Testis (tissue), 2 donors: ENCODE measurements at regions not wholly inside any gene's neighbourhood (a gene's known extent, or its start where the extent isn't known, plus 50 kb on each side); places are given as distances from the start of the nearest gene placed in this dataset.
"Not testable (repeated sequence)": the region's sequence is repeated elsewhere in the genome, so short reads cannot be mapped to it uniquely, and the experiment has no call there.

Experiments used
- DNase-seq: peaks from one replicate; pipeline ENCODE4 v3.0.0-alpha.2; 2019
- H3K27ac ChIP-seq, 2 donors: fragments of 200-600 bp; sonication (generic); one replicate each; pipeline ENCODE4 v1.5.1; 2019
- H3K27me3 ChIP-seq: fragments of 200-600 bp; sonication (generic); one replicate; pipeline ENCODE4 v1.5.1; 2019
- H3K36me3 ChIP-seq: fragments of 200-600 bp; sonication (generic); one replicate; pipeline ENCODE4 v1.5.1; 2017; ENCODE audit warnings: low read depth; ENCODE audit errors: missing control alignments
- H3K4me1 ChIP-seq: fragments of 200-600 bp; sonication (generic); one replicate; pipeline ENCODE4 v1.5.1; 2019
- H3K4me3 ChIP-seq, 2 donors: fragments of 200-600 bp; sonication (generic); one replicate each; pipeline ENCODE4 v1.5.1; 2017 to 2019
- H3K9me3 ChIP-seq: fragments of 200-600 bp; sonication (generic); one replicate; pipeline ENCODE4 v1.5.1; 2017
- CTCF ChIP-seq, 3 experiments: fragments of 450-650 bp in 2 of 3; fragments of 200-600 bp in 1 of 3; sonication (generic) in 1 of 3; IDR thresholded peaks; one replicate each; pipeline ENCODE4 v1.5.1; 2016 to 2019; ENCODE audit warnings: antibody characterized with exemption in 3 of 3, mild to moderate bottlenecking in 2 of 3, moderate library complexity in 1 of 3
- POLR2A ChIP-seq: fragments of 450-650 bp; IDR thresholded peaks from one replicate; pipeline ENCODE4 v1.6.1; 2017; ENCODE audit warnings: antibody characterized with exemption, mild to moderate bottlenecking, moderate library complexity
- WGBS, 2 donors: methylation state at CpG; one replicate each; pipeline ENCODE4 v1.1.5; 2018; 5-methylcytosine and 5-hydroxymethylcytosine counted together
- intact Hi-C: fragments of 100-400 bp; cut with DNase I; formaldehyde crosslinking; loops from one replicate; pipeline ENCODE4 v1.15.1; 2023; ENCODE audit warnings: low total_unique reads

- Histone ChIP-seq H3K4me1 (no peaks in the 10 kb centered on the region), H3K9me3 (no peaks in the 10 kb centered on the region), H3K27ac (no peak overlapping the region), H3K36me3 (no peaks in the 10 kb centered on the region), H3K27me3 (no peaks in the 10 kb centered on the region), H3K4me3 (no peak overlapping the region)
- 91 to 96% methylated on average over 2 of the region's 2 CpGs for WGBS, 2 donors
- intact Hi-C loops = no loop called here
- no peak for DNase-seq
- TF ChIP-seq POLR2A (no peak), CTCF (IDR thresholded peaks at IDR 0.05) (no peak)
These were observed 127.3 kb upstream of the KLHL1 start for GRCh38 chr13:70235565-70235964.

GRCh38 chr13:70223911-70224310 lies 115.7 kb upstream of the KLHL1 start:
- no peak overlapping the region for H3K27ac ChIP-seq
- no peak for DNase-seq
- no peaks in the 10 kb centered on the region for H3K27me3 ChIP-seq
- no peaks in the 10 kb centered on the region for H3K36me3 ChIP-seq
- no peak overlapping the region for H3K4me3 ChIP-seq
- H3K9me3 ChIP-seq = no peaks in the 10 kb centered on the region
- intact Hi-C loops = no loop called here
- no peaks in the 10 kb centered on the region for H3K4me1 ChIP-seq
- TF ChIP-seq POLR2A = no peak
- TF ChIP-seq CTCF (IDR thresholded peaks at IDR 0.05) = no peak
- WGBS, 2 donors = 83 to 92% methylated on average over 6 of the region's 6 CpGs

- WGBS, 2 donors = 85 to 93% methylated on average over 2 of the region's 2 CpGs
These were observed 114.7 kb upstream of the KLHL1 start for GRCh38 chr13:70222926-70223325.

GRCh38 chr13:70218618-70219017 lies 110.4 kb upstream of the KLHL1 start:
- Histone ChIP-seq H3K36me3 (no peaks in the 10 kb centered on the region), H3K27me3 (no peaks in the 10 kb centered on the region), H3K27ac (no peak overlapping the region), H3K4me1 (no peaks in the 10 kb centered on the region), H3K9me3 (no peaks in the 10 kb centered on the region), H3K4me3 (no peak overlapping the region)
- WGBS, 2 donors = 91 to 95% methylated on average over 3 of the region's 3 CpGs
- intact Hi-C loops = no loop called here
- no peak for DNase-seq
- no peak for TF ChIP-seq CTCF (IDR thresholded peaks at IDR 0.05)
- no peak for TF ChIP-seq POLR2A

More at GRCh38 chr13:70222926-70223325, 114.7 kb upstream of the KLHL1 start:
- Histone ChIP-seq H3K27ac (no peak overlapping the region), H3K36me3 (no peaks in the 10 kb centered on the region), H3K4me1 (no peaks in the 10 kb centered on the region), H3K4me3 (no peak overlapping the region), H3K9me3 (no peaks in the 10 kb centered on the region), H3K27me3 (no peaks in the 10 kb centered on the region)
- no peak for TF ChIP-seq CTCF (IDR thresholded peaks at IDR 0.05)
- TF ChIP-seq POLR2A = no peak
- intact Hi-C loops = no loop called here
- DNase-seq = no peak

GRCh38 chr13:70208968-70209367 lies 100.7 kb upstream of the KLHL1 start:
- H3K27me3 ChIP-seq, H3K27ac ChIP-seq, H3K36me3 ChIP-seq, H3K4me3 ChIP-seq, intact Hi-C loops, DNase-seq, H3K4me1 ChIP-seq, H3K9me3 ChIP-seq: not testable (repeated sequence)
- WGBS, 2 donors = 84 to 87% methylated on average over 11 of the region's 11 CpGs
